ENCODE measurements at regions not wholly inside any gene's neighbourhood (a gene's known extent, or its start where the extent isn't known, plus 50 kb on each side); places are given as distances from the start of the nearest gene placed in this dataset.
A peak's percentile ranks its signal among the peaks of the same experiment; 100 is the strongest.

GRCh38 chr7:46079421-46079820 lies 158.3 kb upstream of the IGFBP3 start:
- 75 to 88% methylated on average over 2 of the region's 2 CpGs for WGBS, 2 donors
- intact Hi-C loops (cut with DNase I), result no loop called here
- no peak overlapping the region for H3K4me3 ChIP-seq

DNA sequence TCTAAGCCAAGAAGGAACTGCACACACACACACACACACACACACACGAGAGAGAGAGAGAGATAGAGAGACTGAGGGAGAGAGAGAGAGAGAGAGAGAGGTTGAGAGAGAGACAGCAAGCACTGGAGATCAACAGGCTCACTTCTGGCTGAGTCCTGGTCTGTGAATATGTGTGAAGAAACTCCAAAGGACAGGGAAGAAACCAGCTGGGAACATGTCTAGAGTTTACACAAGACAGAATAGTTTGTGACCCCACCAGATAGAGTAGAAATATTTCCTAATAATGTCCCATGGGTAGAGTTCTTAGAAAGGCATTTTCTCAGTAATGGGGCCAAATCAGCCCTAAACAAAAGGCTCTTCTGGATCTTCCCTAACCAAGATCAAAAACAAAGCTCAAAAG lies 155.5 kb upstream of the IGFBP3 start:
- Histone ChIP-seq H3K4me3 (no peak overlapping the region), H3K27ac (no peak overlapping the region), H3K27me3 (no peaks in the 10 kb centered on the region), H3K4me1 (peaks cover 0 to 9% (median 0%) of the 10 kb centered on the region in 9 donors), H3K9me3 (peaks cover 0 to 3% (median 0%) of the 10 kb centered on the region in 11 donors), H3K36me3 (no peaks in the 10 kb centered on the region)
- no peak for DNase-seq
- no peak for TF ChIP-seq CTCF (IDR thresholded peaks at IDR 0.05)
- intact Hi-C loops (cut with DNase I), result no loop called here
- 27 to 31% methylated on average over 1 of the region's 1 CpG for WGBS, 2 donors
- no peak for ATAC-seq

More at GRCh38 chr7:46079421-46079820, 158.3 kb upstream of the IGFBP3 start:
- H3K27ac ChIP-seq, result no peak overlapping the region
- no peaks in the 10 kb centered on the region for H3K27me3 ChIP-seq
- H3K9me3 ChIP-seq, result peaks cover 0 to 4% (median 0%) of the 10 kb centered on the region in 11 donors
- no peaks in the 10 kb centered on the region for H3K4me1 ChIP-seq
- ATAC-seq, result no peak
- DNase-seq, result no peak
- H3K36me3 ChIP-seq, result no peaks in the 10 kb centered on the region
- TF ChIP-seq CTCF (IDR thresholded peaks at IDR 0.05), result no peak

GRCh38 chr7:46072722-46073121 lies 151.7 kb upstream of the IGFBP3 start:
- ATAC-seq, result peak in 3 of 8 donors; percentile 44 to 65 (median 46)
- peak overlapping the region in 3 of 10 donors; percentile 15 to 31 (median 19) for H3K27ac ChIP-seq
- TF ChIP-seq CTCF (IDR thresholded peaks at IDR 0.05), result no peak
- no peak overlapping the region for H3K4me3 ChIP-seq
- H3K4me1 ChIP-seq, result peaks cover 0 to 12% (median 0%) of the 10 kb centered on the region in 9 donors
- H3K36me3 ChIP-seq, result no peaks in the 10 kb centered on the region
- DNase-seq, result no peak
- intact Hi-C loops (cut with DNase I), result no loop called here
- H3K9me3 ChIP-seq, result no peaks in the 10 kb centered on the region
- H3K27me3 ChIP-seq, result no peaks in the 10 kb centered on the region

GRCh38 chr7:46071601-46072000 lies 150.5 kb upstream of the IGFBP3 start:
- Histone ChIP-seq H3K27ac (no peak overlapping the region), H3K4me1 (peaks cover 0 to 12% (median 0%) of the 10 kb centered on the region in 9 donors), H3K9me3 (no peaks in the 10 kb centered on the region), H3K36me3 (no peaks in the 10 kb centered on the region), H3K4me3 (no peak overlapping the region), H3K27me3 (no peaks in the 10 kb centered on the region)
- intact Hi-C loops (cut with DNase I), result no loop called here
- no peak for ATAC-seq
- no peak for DNase-seq
- no peak for TF ChIP-seq CTCF (IDR thresholded peaks at IDR 0.05)
- 89 to 91% methylated on average over 1 of the region's 1 CpG for WGBS, 2 donors
